OCI-LY7 (cell line): ENCODE measurements at regions not wholly inside any gene's neighbourhood (a gene's known extent, or its start where the extent isn't known, plus 50 kb on each side); places are given as distances from the start of the nearest gene placed in this dataset.

ENCODE experiments used
- CTCF ChIP-seq: fragments of 200-600 bp; sonication (generic); conservative IDR thresholded peaks from 2 replicates; pipeline ENCODE4 v1.5.1; 2014; ENCODE audit warnings: mild to moderate bottlenecking, antibody characterized with exemption, low read length, moderate library complexity, mixed read lengths
- EZH2phosphoT487 ChIP-seq: fragments of 200-600 bp; sonication (generic); IDR thresholded peaks from 2 replicates; pipeline ENCODE4 v1.6.1; 2018; ENCODE audit warnings: low read depth, borderline replicate concordance, mild to moderate bottlenecking, mixed run types, antibody characterized with exemption, low read length, moderate library complexity, mixed read lengths

DNA sequence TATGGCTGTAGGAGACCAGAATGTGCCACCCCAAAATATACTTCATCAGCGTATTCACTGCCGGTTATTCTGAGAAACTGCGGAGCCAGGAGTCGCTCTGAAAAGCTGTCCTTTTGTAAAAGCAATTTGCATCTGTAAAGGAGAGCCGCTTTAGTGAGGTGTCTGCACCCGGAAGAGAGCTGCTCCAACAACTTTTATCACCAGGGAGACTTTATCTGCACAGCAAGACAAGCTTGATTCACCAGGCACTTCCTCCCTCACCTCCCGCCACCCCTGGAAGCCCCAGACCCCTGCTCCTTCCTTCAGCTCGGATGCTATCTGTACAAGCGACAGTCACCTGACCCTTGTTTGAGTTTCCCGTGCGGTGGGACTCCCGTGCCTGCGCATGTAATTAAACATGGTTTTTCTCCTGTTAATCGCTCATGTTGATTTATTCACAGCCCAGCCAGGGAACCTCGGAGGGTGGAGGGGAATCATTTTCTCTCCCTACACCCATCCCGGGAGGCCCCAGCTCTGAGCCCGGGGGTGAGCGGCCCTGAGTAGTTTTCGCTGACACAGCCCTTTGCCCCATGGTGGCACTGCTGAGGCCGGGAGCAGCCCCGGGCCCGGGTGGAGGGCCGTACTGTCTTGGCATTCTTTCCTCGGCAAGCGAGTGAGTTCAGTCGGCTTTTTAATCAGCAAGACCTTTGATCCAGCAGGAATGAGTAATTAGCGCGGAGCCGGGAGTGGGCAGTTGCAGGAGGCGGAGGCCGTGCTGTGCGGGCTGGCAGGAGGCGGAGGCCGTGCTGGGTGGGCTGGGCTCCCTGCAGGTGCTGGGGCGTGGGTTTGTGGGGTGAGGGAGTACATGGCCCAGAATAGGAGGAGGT is 222.7 kb upstream of the CIBAR2 start:
- TF ChIP-seq CTCF (peak; percentile 48; the same call in 1 of the 2 replicates), EZH2phosphoT487 (no peak)
